GM23338 (cell line): ENCODE measurements at regions not wholly inside any gene's neighbourhood (a gene's known extent, or its start where the extent isn't known, plus 50 kb on each side); places are given as distances from the start of the nearest gene placed in this dataset.

Source experiments
- ATAC-seq: fragments of 200-7000 bp; cut with Tn5 transposase; 3 replicates; pipeline ENCODE4 v1.9.1; 2020
- DNase-seq: peaks from one replicate; pipeline ENCODE4 v3.0.0-alpha.2; 2015; ENCODE audit warnings: low spot score
- H2AFZ ChIP-seq: fragments of 200-600 bp; sonication (generic); 2 replicates; pipeline ENCODE4 v1.8.0; 2016; ENCODE audit warnings: antibody characterized with exemption, mild to moderate bottlenecking, moderate library complexity
- H3F3A ChIP-seq: fragments of 200-600 bp; sonication (generic); replicated peaks from 2 replicates; pipeline ENCODE4 v1.8.0; 2017; ENCODE audit warnings: antibody characterized with exemption, mixed run types, low read depth
- H3K27ac ChIP-seq: fragments of 200-600 bp; sonication (generic); 2 replicates; pipeline ENCODE4 v1.6.1; 2016; ENCODE audit warnings: low read depth
- H3K27me3 ChIP-seq: fragments of 200-600 bp; sonication (generic); 2 replicates; pipeline ENCODE4 v1.8.0; 2016; ENCODE audit warnings: mild to moderate bottlenecking, mixed run types, moderate library complexity; ENCODE audit not compliant: insufficient read depth
- H3K36me3 ChIP-seq: fragments of 200-600 bp; sonication (generic); 2 replicates; pipeline ENCODE4 v1.8.0; 2016; ENCODE audit warnings: mild to moderate bottlenecking; ENCODE audit not compliant: insufficient read depth
- H3K4me1 ChIP-seq: fragments of 200-600 bp; sonication (generic); 2 replicates; pipeline ENCODE4 v1.8.0; 2016; ENCODE audit warnings: mild to moderate bottlenecking, moderate library complexity; ENCODE audit not compliant: insufficient read depth
- H3K4me2 ChIP-seq: fragments of 200-600 bp; sonication (generic); 2 replicates; pipeline ENCODE4 v1.7.1; 2017; ENCODE audit warnings: mixed run types
- H3K4me3 ChIP-seq: fragments of 200-600 bp; sonication (generic); 2 replicates; pipeline ENCODE4 v1.6.1; 2016; ENCODE audit warnings: mixed run types
- H3K79me2 ChIP-seq: fragments of 200-600 bp; sonication (generic); replicated peaks from 2 replicates; pipeline ENCODE4 v1.8.0; 2017; ENCODE audit warnings: mild to moderate bottlenecking; ENCODE audit not compliant: insufficient read depth
- H3K9me2 ChIP-seq: fragments of 200-600 bp; sonication (generic); 2 replicates; pipeline ENCODE4 v1.8.0; 2017; ENCODE audit not compliant: insufficient read depth
- H4K20me1 ChIP-seq: fragments of 200-600 bp; sonication (generic); replicated peaks from 2 replicates; pipeline ENCODE4 v1.8.0; 2017; ENCODE audit warnings: mild to moderate bottlenecking; ENCODE audit not compliant: insufficient read depth
- H3K27ac Mint-ChIP-seq: 2 replicates; pipeline ENCODE4 v1.8.0; 2020; ENCODE audit warnings: inconsistent platforms, mild to moderate bottlenecking, moderate library complexity, mixed read lengths
- H3K27me3 Mint-ChIP-seq: 3 replicates; pipeline ENCODE4 v1.8.0; 2022; ENCODE audit warnings: low read depth, mild to moderate bottlenecking, moderate library complexity, mixed read lengths, inconsistent platforms; ENCODE audit not compliant: insufficient read depth, poor library complexity
- H3K36me3 Mint-ChIP-seq: 3 replicates; pipeline ENCODE4 v1.8.0; 2021; ENCODE audit warnings: low read depth, mild to moderate bottlenecking, inconsistent platforms, moderate library complexity, mixed read lengths
- H3K4me1 Mint-ChIP-seq: 3 replicates; pipeline ENCODE4 v1.8.0; 2020; ENCODE audit warnings: mild to moderate bottlenecking, inconsistent platforms, mixed read lengths
- H3K4me3 Mint-ChIP-seq: 3 replicates; pipeline ENCODE4 v1.8.0; 2021; ENCODE audit warnings: moderate library complexity, mild to moderate bottlenecking, inconsistent platforms, mixed read lengths
- H3K9me3 Mint-ChIP-seq: 3 replicates; pipeline ENCODE4 v1.8.0; 2020; ENCODE audit warnings: moderate library complexity, mild to moderate bottlenecking, inconsistent platforms, mixed read lengths
- CREB1 ChIP-seq: fragments of 250-450 bp; sonication (Bioruptor Pico); IDR thresholded peaks from 2 replicates; pipeline ENCODE4 v1.5.0; 2020; ENCODE audit warnings: low read depth, mild to moderate bottlenecking, moderate library complexity
- EZH2phosphoT487 ChIP-seq: fragments of 200-600 bp; sonication (generic); IDR thresholded peaks from one replicate; pipeline ENCODE4 v1.8.1; 2018; ENCODE audit warnings: antibody characterized with exemption; ENCODE audit not compliant: unreplicated experiment
- JUNB ChIP-seq: IDR thresholded peaks from one replicate; pipeline ENCODE4 v1.6.1; 2016; ENCODE audit warnings: antibody characterized with exemption; ENCODE audit not compliant: unreplicated experiment
- NANOG ChIP-seq: IDR thresholded peaks from 2 replicates; pipeline ENCODE4 v1.6.1; 2016; ENCODE audit warnings: antibody characterized with exemption, borderline replicate concordance
- POLR2AphosphoS5 ChIP-seq: IDR thresholded peaks from 2 replicates; pipeline ENCODE4 v1.6.1; 2016; ENCODE audit warnings: antibody characterized with exemption, low read depth
- STAT1 ChIP-seq: IDR thresholded peaks from one replicate; pipeline ENCODE4 v1.6.1; 2016; ENCODE audit warnings: antibody characterized with exemption; ENCODE audit not compliant: unreplicated experiment
- ZNF114 ChIP-seq: fragments of 250-450 bp; sonication (Bioruptor Pico); IDR thresholded peaks from 2 replicates; pipeline ENCODE4 v1.5.0; 2020; ENCODE audit warnings: mild to moderate bottlenecking, moderate library complexity
- ZNF331 ChIP-seq: fragments of 250-450 bp; sonication (Bioruptor Pico); IDR thresholded peaks from 2 replicates; pipeline ENCODE4 v1.5.0; 2020; ENCODE audit warnings: low read depth, mild to moderate bottlenecking, moderate library complexity
- ZNF462 ChIP-seq: fragments of 250-450 bp; sonication (Bioruptor Pico); IDR thresholded peaks from 2 replicates; pipeline ENCODE4 v1.5.0; 2020; ENCODE audit warnings: mild to moderate bottlenecking, moderate library complexity
- TF ChIP-seq, protein P1 (sequence below): IDR thresholded peaks from one replicate; pipeline ENCODE4 v1.6.1; 2018; ENCODE audit warnings: antibody characterized with exemption; ENCODE audit not compliant: unreplicated experiment
- TF ChIP-seq, protein P2 (sequence below), 2 experiments: fragments of 200-600 bp in 1 of 2; sonication (generic) in 1 of 2; conservative IDR thresholded peaks; 2 replicates each; pipeline versions ENCODE4 v1.5.1 to v1.6.1; 2016 to 2017; ENCODE audit warnings: antibody characterized with exemption in 2 of 2, low read depth in 2 of 2, mild to moderate bottlenecking in 2 of 2, moderate library complexity in 1 of 2

DNA sequence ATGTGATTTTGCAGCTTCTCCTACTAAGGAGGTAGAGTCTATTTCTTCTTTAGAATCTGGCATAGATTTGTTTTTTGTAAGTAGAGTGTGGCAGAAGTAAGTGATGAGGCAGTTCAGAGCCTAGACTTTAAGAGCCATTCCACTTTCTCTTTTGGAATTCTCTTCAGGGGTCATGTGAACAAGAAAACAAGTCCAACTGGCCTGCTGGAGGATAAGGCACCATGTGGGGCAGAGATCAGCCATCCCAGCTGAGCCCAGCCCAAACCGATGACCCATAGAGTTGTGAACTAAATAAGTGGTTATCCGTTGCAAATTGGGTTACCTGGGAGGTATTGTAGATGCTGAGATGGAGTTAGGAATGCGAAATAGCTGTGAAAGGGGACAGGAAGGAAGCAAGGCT, 60.3 kb upstream of the TBPL2 start:
- no peak overlapping the region for H3K27ac ChIP-seq
- H4K20me1 ChIP-seq: no peaks in the 10 kb centered on the region
- no peaks in the 10 kb centered on the region for H3K27me3 ChIP-seq
- H3K4me3 ChIP-seq: no peak overlapping the region
- no peaks in the 10 kb centered on the region for H3F3A ChIP-seq
- peaks cover 20% of the 10 kb centered on the region for H3K4me1 ChIP-seq
- Mint-ChIP-seq H3K9me3 (no peaks in the 10 kb centered on the region), H3K27ac (peak overlapping the region; percentile 10; the same call in 1 of the 2 replicates), H3K4me1 (peaks cover 22% of the 10 kb centered on the region), H3K4me3 (no peak overlapping the region), H3K27me3 (no peaks in the 10 kb centered on the region), H3K36me3 (no peaks in the 10 kb centered on the region; the same call in 2 of the 3 replicates)
- no peaks in the 10 kb centered on the region for H3K79me2 ChIP-seq
- H3K36me3 ChIP-seq: no peaks in the 10 kb centered on the region
- DNase-seq: no peak
- ATAC-seq: no peak
- H3K4me2 ChIP-seq: no peak overlapping the region
- peak; percentile 83 for TF ChIP-seq ZNF331 (CRISPR knock-in tag)
- no peak for TF ChIP-seq CREB1 (CRISPR knock-in tag)
- peaks cover 10% of the 10 kb centered on the region for H3K9me2 ChIP-seq
- H2AFZ ChIP-seq: peak overlapping the region; percentile 9; the same call in 1 of the 2 replicates

DNA sequence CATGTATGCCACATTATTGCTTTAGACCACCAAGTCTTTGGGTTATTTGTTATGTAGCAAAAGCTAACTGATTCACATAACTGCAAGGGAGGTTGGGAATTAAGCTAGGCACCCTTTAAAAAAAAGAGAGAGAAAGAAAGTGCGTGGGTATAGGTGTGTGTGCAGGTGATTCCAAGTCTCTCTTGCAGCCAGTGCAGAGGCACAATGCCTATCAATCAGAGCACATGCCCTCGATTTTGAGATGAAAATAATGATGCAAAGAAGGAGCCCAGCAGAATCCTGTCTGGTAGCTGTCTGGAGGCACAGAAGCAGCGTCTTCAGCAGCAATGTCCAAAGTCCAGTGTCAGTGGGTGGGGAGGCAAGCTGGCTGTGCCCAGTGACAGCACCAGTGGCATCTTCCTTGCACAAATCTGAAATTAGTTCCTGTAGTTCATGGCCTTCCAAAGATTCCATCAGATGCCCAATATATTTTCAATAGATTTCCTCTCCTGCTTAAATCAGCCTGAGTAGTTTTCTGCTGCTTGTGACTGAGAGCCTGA, 62.4 kb upstream of the TBPL2 start:
- Histone ChIP-seq H3F3A (no peaks in the 10 kb centered on the region), H3K27me3 (no peaks in the 10 kb centered on the region), H3K4me2 (no peak overlapping the region), H3K4me3 (no peak overlapping the region), H3K4me1 (peaks cover 20% of the 10 kb centered on the region), H3K36me3 (no peaks in the 10 kb centered on the region), H4K20me1 (no peaks in the 10 kb centered on the region), H3K27ac (no peak overlapping the region), H3K9me2 (peaks cover 10% of the 10 kb centered on the region), H3K79me2 (no peaks in the 10 kb centered on the region), H2AFZ (no peak overlapping the region)
- Mint-ChIP-seq H3K27me3 (peaks cover 2% of the 10 kb centered on the region), H3K36me3 (no peaks in the 10 kb centered on the region; the same call in 2 of the 3 replicates), H3K9me3 (no peaks in the 10 kb centered on the region), H3K4me1 (peaks cover 22% of the 10 kb centered on the region), H3K4me3 (no peak overlapping the region), H3K27ac (no peak overlapping the region)
- DNase-seq (no peak), ATAC-seq (no peak)
- no peak for TF ChIP-seq POLR2AphosphoS5
- TF ChIP-seq ZNF331 (CRISPR knock-in tag): no peak
- TF ChIP-seq ZNF114 (CRISPR knock-in tag): no peak
- no peak for TF ChIP-seq CREB1 (CRISPR knock-in tag)
- TF ChIP-seq, protein P1, sequence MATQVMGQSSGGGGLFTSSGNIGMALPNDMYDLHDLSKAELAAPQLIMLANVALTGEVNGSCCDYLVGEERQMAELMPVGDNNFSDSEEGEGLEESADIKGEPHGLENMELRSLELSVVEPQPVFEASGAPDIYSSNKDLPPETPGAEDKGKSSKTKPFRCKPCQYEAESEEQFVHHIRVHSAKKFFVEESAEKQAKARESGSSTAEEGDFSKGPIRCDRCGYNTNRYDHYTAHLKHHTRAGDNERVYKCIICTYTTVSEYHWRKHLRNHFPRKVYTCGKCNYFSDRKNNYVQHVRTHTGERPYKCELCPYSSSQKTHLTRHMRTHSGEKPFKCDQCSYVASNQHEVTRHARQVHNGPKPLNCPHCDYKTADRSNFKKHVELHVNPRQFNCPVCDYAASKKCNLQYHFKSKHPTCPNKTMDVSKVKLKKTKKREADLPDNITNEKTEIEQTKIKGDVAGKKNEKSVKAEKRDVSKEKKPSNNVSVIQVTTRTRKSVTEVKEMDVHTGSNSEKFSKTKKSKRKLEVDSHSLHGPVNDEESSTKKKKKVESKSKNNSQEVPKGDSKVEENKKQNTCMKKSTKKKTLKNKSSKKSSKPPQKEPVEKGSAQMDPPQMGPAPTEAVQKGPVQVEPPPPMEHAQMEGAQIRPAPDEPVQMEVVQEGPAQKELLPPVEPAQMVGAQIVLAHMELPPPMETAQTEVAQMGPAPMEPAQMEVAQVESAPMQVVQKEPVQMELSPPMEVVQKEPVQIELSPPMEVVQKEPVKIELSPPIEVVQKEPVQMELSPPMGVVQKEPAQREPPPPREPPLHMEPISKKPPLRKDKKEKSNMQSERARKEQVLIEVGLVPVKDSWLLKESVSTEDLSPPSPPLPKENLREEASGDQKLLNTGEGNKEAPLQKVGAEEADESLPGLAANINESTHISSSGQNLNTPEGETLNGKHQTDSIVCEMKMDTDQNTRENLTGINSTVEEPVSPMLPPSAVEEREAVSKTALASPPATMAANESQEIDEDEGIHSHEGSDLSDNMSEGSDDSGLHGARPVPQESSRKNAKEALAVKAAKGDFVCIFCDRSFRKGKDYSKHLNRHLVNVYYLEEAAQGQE: no peak
- TF ChIP-seq, protein P2, sequence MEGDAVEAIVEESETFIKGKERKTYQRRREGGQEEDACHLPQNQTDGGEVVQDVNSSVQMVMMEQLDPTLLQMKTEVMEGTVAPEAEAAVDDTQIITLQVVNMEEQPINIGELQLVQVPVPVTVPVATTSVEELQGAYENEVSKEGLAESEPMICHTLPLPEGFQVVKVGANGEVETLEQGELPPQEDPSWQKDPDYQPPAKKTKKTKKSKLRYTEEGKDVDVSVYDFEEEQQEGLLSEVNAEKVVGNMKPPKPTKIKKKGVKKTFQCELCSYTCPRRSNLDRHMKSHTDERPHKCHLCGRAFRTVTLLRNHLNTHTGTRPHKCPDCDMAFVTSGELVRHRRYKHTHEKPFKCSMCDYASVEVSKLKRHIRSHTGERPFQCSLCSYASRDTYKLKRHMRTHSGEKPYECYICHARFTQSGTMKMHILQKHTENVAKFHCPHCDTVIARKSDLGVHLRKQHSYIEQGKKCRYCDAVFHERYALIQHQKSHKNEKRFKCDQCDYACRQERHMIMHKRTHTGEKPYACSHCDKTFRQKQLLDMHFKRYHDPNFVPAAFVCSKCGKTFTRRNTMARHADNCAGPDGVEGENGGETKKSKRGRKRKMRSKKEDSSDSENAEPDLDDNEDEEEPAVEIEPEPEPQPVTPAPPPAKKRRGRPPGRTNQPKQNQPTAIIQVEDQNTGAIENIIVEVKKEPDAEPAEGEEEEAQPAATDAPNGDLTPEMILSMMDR (conservative IDR thresholded peaks at IDR 0.05; ENCODE audit: low read depth in 2 of 2): no peak
- TF ChIP-seq STAT1: no peak
- TF ChIP-seq NANOG: no peak
- no peak for TF ChIP-seq EZH2phosphoT487
- TF ChIP-seq ZNF462: no peak
- no peak for TF ChIP-seq JUNB
